ENCODE measurements at regions not wholly inside any gene's neighbourhood (a gene's known extent, or its start where the extent isn't known, plus 50 kb on each side); places are given as distances from the start of the nearest gene placed in this dataset.
A peak's percentile ranks its signal among the peaks of the same experiment; 100 is the strongest.

DNA sequence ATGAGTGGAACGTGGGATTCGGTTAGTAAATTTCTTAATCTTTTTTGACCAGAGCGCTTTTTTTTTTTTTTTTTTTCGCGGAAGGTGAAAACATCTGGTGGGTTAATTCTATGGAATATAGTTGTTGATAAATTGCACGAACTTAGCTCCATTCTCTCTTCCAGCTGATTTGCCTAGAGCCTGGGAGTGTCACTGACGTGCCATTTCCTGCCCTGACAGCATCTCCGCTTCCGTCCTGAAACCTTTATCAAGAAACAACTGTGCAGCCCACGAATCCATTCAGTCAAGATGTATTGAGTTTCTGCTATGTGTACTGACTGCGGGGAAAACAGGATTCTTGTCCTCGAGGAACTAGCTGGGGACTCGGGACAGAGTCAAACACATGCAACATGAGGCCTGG lies 59.5 kb upstream of the TGM3 start:
- DNase-seq (ENCODE audit: low spot score) = peak; percentile 74

- no peak for DNase-seq (ENCODE audit: low spot score)
Observed at GRCh38 chr20:2237059-2237458, 58.7 kb upstream of the TGM3 start.

GRCh38 chr20:2238601-2239000 lies 57.2 kb upstream of the TGM3 start:
- no peak for DNase-seq (ENCODE audit: low spot score)

- DNase-seq (ENCODE audit: low spot score) = no peak
Observed at GRCh38 chr20:2240835-2241234, 55.0 kb upstream of the TGM3 start.

GRCh38 chr20:2242678-2243077 lies 53.1 kb upstream of the TGM3 start:
- DNase-seq (ENCODE audit: low spot score) = no peak

GRCh38 chr20:2244523-2244922 lies 51.3 kb upstream of the TGM3 start:
- no peak for DNase-seq (ENCODE audit: low spot score)

GRCh38 chr20:2244993-2245392 lies 50.8 kb upstream of the TGM3 start:
- no peak for DNase-seq (ENCODE audit: low spot score)

DNA sequence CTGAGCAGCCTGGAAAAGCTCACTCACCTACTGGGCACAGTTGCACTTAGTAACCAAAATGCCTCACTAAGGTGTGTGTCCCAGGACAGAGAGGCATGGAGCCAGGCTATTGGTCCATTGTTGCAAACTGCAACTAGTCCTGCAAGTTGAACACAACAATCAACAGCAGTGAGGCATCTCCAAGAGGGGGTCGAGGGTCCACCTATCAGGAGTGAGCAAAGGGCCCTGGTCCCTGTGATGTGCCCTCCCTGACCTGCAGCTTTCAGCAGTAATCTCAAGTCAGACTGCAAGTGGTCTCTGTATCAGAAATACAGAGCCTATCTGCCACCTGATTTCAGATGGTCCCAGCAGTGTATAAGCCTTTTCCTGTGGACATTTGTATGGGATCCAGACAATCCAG lies 50.2 kb upstream of the TGM3 start:
- no peak for DNase-seq (ENCODE audit: low spot score)

Data from kidney capillary endothelial cell (primary cell).